ENCODE measurements at regions not wholly inside any gene's neighbourhood (a gene's known extent, or its start where the extent isn't known, plus 50 kb on each side); places are given as distances from the start of the nearest gene placed in this dataset.

DNA sequence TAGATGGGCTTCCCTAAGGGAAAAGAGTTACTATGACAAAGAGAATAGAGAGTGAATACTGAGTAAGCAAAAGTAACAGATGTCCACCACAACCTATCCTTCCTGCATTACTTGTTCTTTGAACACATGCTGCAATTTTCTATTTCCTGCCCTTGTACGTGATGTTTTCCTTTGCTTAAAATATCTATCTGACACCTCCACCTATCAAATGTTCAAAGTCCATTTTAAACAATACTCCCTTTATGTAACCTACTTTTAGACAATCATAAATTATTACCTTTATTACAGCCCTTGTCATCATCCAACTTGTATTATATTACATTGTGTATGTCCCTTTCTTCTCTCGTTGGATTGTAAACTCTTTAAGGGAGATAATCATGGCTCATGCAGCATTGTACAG lies 147.2 kb upstream of the DYRK2 start:
- H3K4me1 ChIP-seq: no peaks in the 10 kb centered on the region
- TF ChIP-seq CTCF (IDR thresholded peaks at IDR 0.05) (no peak), EP300 (IDR thresholded peaks at IDR 0.05) (no peak), POLR2A (IDR thresholded peaks at IDR 0.05) (no peak)
- WGBS, 2 donors: 42 to 61% methylated on average over 2 of the region's 2 CpGs

DNA sequence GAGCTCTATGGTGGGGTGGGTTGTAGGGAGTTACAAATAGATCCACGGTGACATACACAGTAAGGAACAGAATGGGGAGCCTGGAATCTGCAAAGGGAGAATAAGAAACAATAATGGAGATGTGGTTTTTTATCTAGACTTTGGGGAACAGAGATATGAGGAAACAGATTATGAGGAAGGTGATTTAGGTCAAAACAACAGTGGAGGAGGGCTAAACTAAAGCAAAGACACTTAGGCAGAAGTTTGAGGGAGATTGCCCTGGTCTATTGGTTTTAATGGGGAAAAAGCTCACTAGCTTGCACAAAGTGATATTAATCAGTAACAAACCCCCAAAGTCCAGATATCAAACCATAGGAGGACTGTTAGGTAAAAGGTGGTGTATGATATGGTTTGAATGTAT lies 144.5 kb upstream of the DYRK2 start:
- no peaks in the 10 kb centered on the region for H3K27me3 ChIP-seq
- no peak overlapping the region for H3K4me3 ChIP-seq
- no peak overlapping the region for H3K27ac ChIP-seq
- H3K4me1 ChIP-seq: no peaks in the 10 kb centered on the region
- no peaks in the 10 kb centered on the region for H3K36me3 ChIP-seq
- 71 to 89% methylated on average over 1 of the region's 1 CpG for WGBS, 2 donors
- H3K9me3 ChIP-seq: no peaks in the 10 kb centered on the region
- TF ChIP-seq POLR2A (IDR thresholded peaks at IDR 0.05) (no peak), EP300 (IDR thresholded peaks at IDR 0.05) (no peak), CTCF (IDR thresholded peaks at IDR 0.05) (no peak)
- DNase-seq (ENCODE audit: low spot score in 2 of 2): no peak

More for the DNA sequence above, 147.2 kb upstream of the DYRK2 start:
- Histone ChIP-seq H3K9me3 (no peaks in the 10 kb centered on the region), H3K27me3 (no peaks in the 10 kb centered on the region), H3K27ac (no peak overlapping the region), H3K4me3 (no peak overlapping the region), H3K36me3 (no peaks in the 10 kb centered on the region)
- DNase-seq (ENCODE audit: low spot score in 2 of 2): no peak

DNA sequence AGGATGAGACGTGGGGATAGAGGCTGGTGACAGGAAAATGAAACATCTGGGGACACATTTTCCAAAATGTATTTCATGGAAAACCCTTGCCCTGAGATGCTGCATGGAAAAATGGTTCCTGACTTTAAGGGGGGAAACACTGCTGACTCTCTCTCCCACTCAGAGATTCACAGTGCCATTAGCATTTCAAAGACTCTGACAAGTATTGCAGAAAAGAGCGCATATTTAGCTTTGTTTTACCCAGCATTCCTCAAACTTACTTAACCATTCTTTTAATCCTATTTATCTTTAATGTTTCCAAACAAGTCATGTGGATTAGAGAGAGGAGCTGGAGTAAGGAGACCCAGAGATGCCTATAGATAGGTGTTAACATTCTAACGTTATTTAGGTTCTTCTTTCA lies 141.8 kb upstream of the DYRK2 start:
- Histone ChIP-seq H3K36me3 (no peaks in the 10 kb centered on the region), H3K27me3 (no peaks in the 10 kb centered on the region), H3K4me1 (peaks cover 0 to 2% (median 0%) of the 10 kb centered on the region in 4 donors), H3K27ac (no peak overlapping the region), H3K9me3 (no peaks in the 10 kb centered on the region), H3K4me3 (no peak overlapping the region)
- DNase-seq (ENCODE audit: low spot score in 2 of 2): no peak
- TF ChIP-seq EP300 (IDR thresholded peaks at IDR 0.05): no peak
- WGBS, 2 donors: 61 to 65% methylated on average over 3 of the region's 3 CpGs

DNA sequence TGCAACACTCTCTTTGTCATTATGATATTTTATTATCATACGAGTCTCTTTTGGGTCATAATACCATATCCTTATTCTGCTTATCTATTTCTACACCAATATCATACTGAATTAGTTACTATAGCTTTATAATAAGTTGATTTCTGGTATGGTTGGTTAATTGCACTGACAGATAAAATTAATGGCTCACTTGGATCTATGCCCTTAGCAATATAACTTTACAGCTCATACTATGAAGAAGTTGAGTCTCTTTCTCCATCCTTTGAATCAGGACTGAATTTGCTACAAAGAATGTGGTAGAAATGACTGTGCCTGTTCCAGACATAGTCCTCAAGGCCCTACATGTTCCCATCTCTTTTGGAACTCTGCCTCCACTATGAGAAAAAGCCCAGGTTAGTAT lies 139.7 kb upstream of the DYRK2 start:
- WGBS, 2 donors: 94 to 97% methylated on average over 1 of the region's 1 CpG

DNA sequence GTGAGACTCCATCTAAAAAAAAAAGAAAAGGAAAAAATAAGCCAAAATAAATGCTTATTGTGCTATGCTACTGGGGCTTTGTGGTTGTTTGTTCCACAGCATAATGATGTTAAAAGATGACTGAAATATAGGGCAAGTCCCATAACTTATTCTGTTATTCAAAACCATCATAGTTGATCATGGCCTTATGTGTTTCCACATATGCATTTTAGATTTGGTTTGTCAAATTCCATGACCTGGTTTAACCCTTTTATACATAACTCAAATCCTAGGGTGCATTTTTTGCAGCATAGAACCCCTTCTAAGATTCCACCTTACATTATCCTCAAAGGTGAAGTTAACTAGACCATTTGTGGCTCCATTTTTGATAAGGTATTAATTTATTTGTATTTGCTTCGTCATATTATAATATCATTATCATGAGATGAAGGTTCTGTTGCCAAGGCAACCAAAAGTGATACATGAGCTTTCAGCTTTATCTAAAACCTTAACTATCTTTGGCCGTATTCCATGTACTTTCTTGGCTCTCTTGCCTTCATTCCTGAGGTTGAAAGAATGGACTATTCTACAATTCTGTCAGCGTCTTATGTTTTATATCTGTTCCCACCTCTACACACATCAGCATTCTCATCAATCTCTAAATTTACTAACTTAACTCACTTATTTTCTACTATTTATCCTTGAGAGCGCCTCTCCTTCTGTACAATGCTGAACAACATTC lies 138.7 kb upstream of the DYRK2 start:
- Histone ChIP-seq H3K36me3 (no peaks in the 10 kb centered on the region), H3K4me3 (no peak overlapping the region), H3K9me3 (no peaks in the 10 kb centered on the region), H3K27ac (no peak overlapping the region), H3K4me1 (peaks cover 0 to 6% (median 0%) of the 10 kb centered on the region in 4 donors), H3K27me3 (no peaks in the 10 kb centered on the region)
- WGBS, 2 donors: 75 to 80% methylated on average over 4 of the region's 4 CpGs
- TF ChIP-seq EP300 (IDR thresholded peaks at IDR 0.05): no peak
- no peak for TF ChIP-seq POLR2A (IDR thresholded peaks at IDR 0.05)
- TF ChIP-seq CTCF (IDR thresholded peaks at IDR 0.05): no peak
- no peak for DNase-seq (ENCODE audit: low spot score in 2 of 2)

More for the DNA sequence above, 139.7 kb upstream of the DYRK2 start:
- no peaks in the 10 kb centered on the region for H3K9me3 ChIP-seq
- no peaks in the 10 kb centered on the region for H3K36me3 ChIP-seq
- TF ChIP-seq CTCF (IDR thresholded peaks at IDR 0.05) (no peak), EP300 (IDR thresholded peaks at IDR 0.05) (no peak), POLR2A (IDR thresholded peaks at IDR 0.05) (no peak)
- no peaks in the 10 kb centered on the region for H3K27me3 ChIP-seq
- peaks cover 0 to 6% (median 0%) of the 10 kb centered on the region in 4 donors for H3K4me1 ChIP-seq
- no peak overlapping the region for H3K4me3 ChIP-seq
- H3K27ac ChIP-seq: no peak overlapping the region
- no peak for DNase-seq (ENCODE audit: low spot score in 2 of 2)

Data from tibial nerve (tissue), 4 donors.